H1 (cell line): ENCODE measurements at regions not wholly inside any gene's neighbourhood (a gene's known extent, or its start where the extent isn't known, plus 50 kb on each side); places are given as distances from the start of the nearest gene placed in this dataset.

Experiments
- CTCF ChIA-PET: fragments of 300-600 bp; sonication (Branson Sonifier 250); formaldehyde crosslinking; loops from one replicate; lab custom pipeline; 2021; ENCODE audit not compliant: partially characterized antibody; lab: Charles Lee
- POLR2A ChIA-PET: fragments of 300-600 bp; sonication (Branson Sonifier 250); formaldehyde crosslinking; loops from one replicate; lab custom pipeline; 2021; ENCODE audit warnings: inconsistent platforms; ENCODE audit not compliant: partially characterized antibody; lab: Charles Lee
- DNase-seq, 2 experiments: peaks; one replicate each; pipeline versions ENCODE4 v3.0.0 to v3.0.0-alpha.2; 2010 to 2022; ENCODE audit warnings: low spot score in 2 of 2, low read depth in 1 of 2, mixed read lengths in 1 of 2
- FAIRE-seq: peaks from 2 replicates; lab custom pipeline; 2011; peaks lifted over from hg19 to GRCh38; lab: Jason Lieb, UNC
- H2AFZ ChIP-seq: 2 replicates; pipeline ENCODE4 v1.8.1; 2012; ENCODE audit warnings: low read length, inconsistent platforms
- H2AK5ac ChIP-seq: 2 replicates; pipeline ENCODE4 v1.6.1; 2013; ENCODE audit warnings: low read depth, low read length
- H2BK120ac ChIP-seq: replicated peaks from 2 replicates; pipeline ENCODE3; 2013; ENCODE audit warnings: low read depth, low read length, inconsistent platforms
- H2BK12ac ChIP-seq: 2 replicates; pipeline ENCODE4 v1.6.1; 2013; ENCODE audit warnings: low read depth, low read length
- H2BK15ac ChIP-seq: 2 replicates; pipeline ENCODE4 v1.6.1; 2013; ENCODE audit warnings: low read length
- H2BK20ac ChIP-seq: 2 replicates; pipeline ENCODE4 v1.6.1; 2013; ENCODE audit warnings: low read length
- H2BK5ac ChIP-seq: 2 replicates; pipeline ENCODE4 v1.6.1; 2013; ENCODE audit warnings: low read depth, low read length
- H3K14ac ChIP-seq: 2 replicates; pipeline ENCODE4 v1.6.1; 2013; ENCODE audit warnings: inconsistent platforms; ENCODE audit not compliant: insufficient read length
- H3K18ac ChIP-seq: 2 replicates; pipeline ENCODE4 v1.6.1; 2013; ENCODE audit warnings: low read length; ENCODE audit errors: extremely low read depth
- H3K23ac ChIP-seq: 2 replicates; pipeline ENCODE4 v1.6.1; 2013; ENCODE audit warnings: inconsistent platforms; ENCODE audit not compliant: insufficient read length
- H3K23me2 ChIP-seq: 2 replicates; pipeline ENCODE4 v1.6.1; 2013; ENCODE audit warnings: low read depth, low read length
- H3K27ac ChIP-seq: 2 replicates; pipeline ENCODE4 v1.6.1; 2011; ENCODE audit warnings: low read depth, low read length, inconsistent platforms
- H3K27me3 ChIP-seq, 4 experiments: replicated peaks in 1 of 4; 1 replicate in 1 of 4; 2 replicates in 3 of 4; pipeline versions ENCODE4 v1.6.1 to v1.8.1; 2011 to 2013; ENCODE audit warnings: low read length in 3 of 4, mild to moderate bottlenecking in 3 of 4, inconsistent platforms in 2 of 4, mixed read lengths in 2 of 4, moderate library complexity in 1 of 4; ENCODE audit not compliant: control insufficient read depth in 3 of 4, insufficient read depth in 3 of 4; ENCODE audit errors: extremely low read depth in 1 of 4
- H3K36me3 ChIP-seq, 4 experiments: 2 replicates each; pipeline versions ENCODE4 v1.6.1 to v1.8.1; 2011 to 2013; ENCODE audit warnings: mild to moderate bottlenecking in 4 of 4, low read length in 3 of 4, moderate library complexity in 2 of 4, control low read depth in 1 of 4, inconsistent platforms in 1 of 4; ENCODE audit not compliant: insufficient read depth in 4 of 4, control insufficient read depth in 2 of 4
- H3K4ac ChIP-seq: replicated peaks from 2 replicates; pipeline ENCODE3; 2013; ENCODE audit warnings: low read length, low read depth, mixed read lengths, inconsistent platforms; ENCODE audit not compliant: insufficient read length
- H3K4me1 ChIP-seq, 4 experiments: replicated peaks in 1 of 4; 1 replicate in 1 of 4; 2 replicates in 3 of 4; pipeline versions ENCODE4 v1.6.1 to v1.8.1; 2011 to 2013; ENCODE audit warnings: low read length in 3 of 4, inconsistent platforms in 2 of 4, mixed read lengths in 1 of 4; ENCODE audit not compliant: insufficient read depth in 4 of 4, control insufficient read depth in 3 of 4
- H3K4me2 ChIP-seq, 2 experiments: 2 replicates each; pipeline versions ENCODE4 v1.6.1 to v1.8.1; 2011 to 2013; ENCODE audit warnings: low read depth in 2 of 2, low read length in 2 of 2, control low read depth in 1 of 2, inconsistent platforms in 1 of 2, mild to moderate bottlenecking in 1 of 2; ENCODE audit not compliant: insufficient read depth in 1 of 2
- H3K4me3 ChIP-seq, 4 experiments: fragments of 200-600, 300-600 bp in 1 of 4; sonication (generic), shearing (Covaris generic), sonication (Bioruptor Twin) in 1 of 4; 2 replicates each; pipeline versions ENCODE4 v1.5.1 to v1.8.1; 2011 to 2016; ENCODE audit warnings: low read length in 4 of 4, low read depth in 3 of 4, control low read depth in 2 of 4, inconsistent platforms in 2 of 4, mild to moderate bottlenecking in 2 of 4, mixed read lengths in 1 of 4, moderate library complexity in 1 of 4; ENCODE audit not compliant: insufficient read depth in 2 of 4; ENCODE audit errors: extremely low read depth in 1 of 4
- H3K56ac ChIP-seq: replicated peaks from 2 replicates; pipeline ENCODE3; 2013; ENCODE audit warnings: low read depth, mild to moderate bottlenecking, mixed read lengths, low read length, inconsistent platforms; ENCODE audit not compliant: insufficient read length
- H3K79me1 ChIP-seq: 2 replicates; pipeline ENCODE4 v1.6.1; 2013; ENCODE audit warnings: low read depth, low read length, control low read depth
- H3K79me2 ChIP-seq, 2 experiments: 2 replicates each; pipeline versions ENCODE4 v1.6.1 to v1.8.1; 2012 to 2013; ENCODE audit warnings: low read length in 2 of 2, mild to moderate bottlenecking in 2 of 2, inconsistent platforms in 1 of 2; ENCODE audit not compliant: insufficient read depth in 2 of 2, control insufficient read depth in 1 of 2
- H3K9ac ChIP-seq, 4 experiments: replicated peaks in 1 of 4; 1 replicate in 1 of 4; 2 replicates in 3 of 4; pipeline versions ENCODE4 v1.6.1 to v1.8.1; 2011 to 2013; ENCODE audit warnings: low read depth in 3 of 4, low read length in 3 of 4, control low read depth in 2 of 4, mild to moderate bottlenecking in 2 of 4, moderate library complexity in 2 of 4, inconsistent platforms in 1 of 4; ENCODE audit errors: extremely low read depth in 1 of 4
- H3K9me3 ChIP-seq, 2 experiments: 2 replicates each; pipeline versions ENCODE4 v1.6.1 to v1.8.1; 2012 to 2013; ENCODE audit warnings: mild to moderate bottlenecking in 2 of 2, moderate library complexity in 2 of 2, control low read depth in 1 of 2, inconsistent platforms in 1 of 2, low read depth in 1 of 2, low read length in 1 of 2, mixed read lengths in 1 of 2; ENCODE audit not compliant: insufficient read depth in 2 of 2
- H4K20me1 ChIP-seq, 2 experiments: replicated peaks in 1 of 2; 2 replicates each; pipeline versions ENCODE3 to v1.8.1; 2011 to 2013; ENCODE audit warnings: inconsistent platforms in 2 of 2, low read length in 2 of 2, mild to moderate bottlenecking in 1 of 2; ENCODE audit not compliant: insufficient read depth in 2 of 2, control insufficient read depth in 1 of 2
- H4K5ac ChIP-seq: 2 replicates; pipeline ENCODE4 v1.6.1; 2013; ENCODE audit warnings: low read length, low read depth, mixed read lengths, inconsistent platforms; ENCODE audit not compliant: insufficient read length
- H4K8ac ChIP-seq: 2 replicates; pipeline ENCODE4 v1.8.0; 2013; ENCODE audit warnings: mild to moderate bottlenecking, moderate library complexity, low read length, inconsistent platforms; ENCODE audit not compliant: insufficient read depth; ENCODE audit errors: extremely low read depth
- H4K91ac ChIP-seq: replicated peaks from 2 replicates; pipeline ENCODE3; 2013; ENCODE audit warnings: low read length, mixed read lengths, inconsistent platforms; ENCODE audit not compliant: insufficient read length
- CEBPB ChIP-seq: IDR thresholded peaks from 2 replicates; pipeline ENCODE4 v1.6.1; 2012; ENCODE audit warnings: low read depth, low read length
- EGR1 ChIP-seq: IDR thresholded peaks from 2 replicates; pipeline ENCODE4 v1.6.1; 2011; ENCODE audit warnings: low read depth, low read length, borderline replicate concordance
- FOSL1 ChIP-seq: IDR thresholded peaks from 2 replicates; pipeline ENCODE4 v1.6.1; 2011; ENCODE audit warnings: mild to moderate bottlenecking, low read depth, low read length, moderate library complexity; ENCODE audit not compliant: insufficient read depth
- JUND ChIP-seq: IDR thresholded peaks from 2 replicates; pipeline ENCODE4 v1.6.1; 2011; ENCODE audit warnings: mild to moderate bottlenecking, improper control_type of control experiment, low read length
- KDM4A ChIP-seq: IDR thresholded peaks from one replicate; pipeline ENCODE4 v1.7.1; 2012; ENCODE audit warnings: low read depth, mild to moderate bottlenecking, moderate library complexity, low read length, inconsistent platforms; ENCODE audit not compliant: severe bottlenecking
- SIX5 ChIP-seq: IDR thresholded peaks from 2 replicates; pipeline ENCODE4 v1.6.1; 2011; ENCODE audit warnings: mild to moderate bottlenecking, low read depth, low read length
- SP2 ChIP-seq: IDR thresholded peaks from 2 replicates; pipeline ENCODE4 v1.6.1; 2012; ENCODE audit warnings: mild to moderate bottlenecking, low read length, inconsistent platforms
- SP4 ChIP-seq: IDR thresholded peaks from 2 replicates; pipeline ENCODE4 v1.6.1; 2012; ENCODE audit warnings: low read length, inconsistent platforms
- TAF1 ChIP-seq: IDR thresholded peaks from 2 replicates; pipeline ENCODE4 v1.6.1; 2011; ENCODE audit warnings: mild to moderate bottlenecking, low read depth, low read length
- TEAD4 ChIP-seq: IDR thresholded peaks from 2 replicates; pipeline ENCODE4 v1.6.1; 2012; ENCODE audit warnings: low read depth, low read length, inconsistent platforms, mixed read lengths
- WGBS, 2 experiments: shearing (Covaris generic) in 1 of 2; methylation state at CpG; one replicate each; pipeline versions ENCODE4 v1.1.6 to v1.1.7; 2013 to 2015; ENCODE audit warnings: low lambda C conversion rate in 2 of 2, mixed read lengths in 2 of 2, inconsistent platforms in 1 of 2, low coverage in 1 of 2, missing lambda C conversion rate in 1 of 2; ENCODE audit not compliant: insufficient replicate concordance in 2 of 2, insufficient coverage in 1 of 2, insufficient read length in 1 of 2; ENCODE audit errors: extremely low coverage in 1 of 2, missing lambda C conversion rate in 1 of 2; 5-methylcytosine and 5-hydroxymethylcytosine counted together
- TF ChIP-seq, protein P1 (sequence below): IDR thresholded peaks from 2 replicates; pipeline ENCODE4 v1.6.1; 2012; ENCODE audit warnings: low read length, inconsistent platforms

DNA sequence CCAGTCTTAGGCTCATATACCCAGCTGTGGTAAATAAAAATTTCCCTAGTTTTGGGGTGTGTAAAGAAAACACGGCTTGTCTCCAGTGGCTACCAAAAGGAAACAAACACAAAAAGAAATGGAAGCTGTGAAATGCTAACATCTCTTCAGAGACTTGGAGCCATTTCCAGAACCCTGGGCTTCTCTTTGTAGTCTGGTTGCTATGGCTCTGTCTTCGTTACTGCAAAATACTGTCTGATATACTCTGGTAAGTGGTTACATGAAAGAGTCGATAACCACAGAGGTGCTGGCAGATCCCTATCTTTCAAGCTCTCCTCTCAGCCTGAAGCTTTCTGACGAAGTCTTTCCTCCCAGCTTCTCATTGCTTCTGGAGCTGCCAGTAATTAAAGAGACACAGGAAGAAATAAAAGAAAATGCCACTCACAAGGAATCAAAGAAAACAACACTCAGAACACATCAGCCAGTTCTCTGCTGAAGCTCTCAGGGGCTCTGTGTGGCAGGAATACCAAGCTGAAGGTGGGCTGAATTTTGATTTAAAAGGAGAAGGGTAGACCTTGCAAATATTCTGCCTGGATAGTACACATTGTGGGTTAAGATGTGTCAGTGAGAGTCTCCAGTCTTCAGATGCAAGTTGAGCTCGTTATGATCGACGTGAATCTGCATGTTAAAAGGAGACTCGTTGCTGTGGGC, 107.6 kb upstream of the FAM9C start:
- peak overlapping the region; percentile 73 for H3K27ac ChIP-seq
- H3K4me2 ChIP-seq, result peak overlapping the region; percentile 54 to 55
- H3K18ac ChIP-seq, result peak overlapping the region; percentile 71; the same call in 1 of the 2 replicates
- H4K5ac ChIP-seq, result peak overlapping the region; percentile 74
- H3K4me1 ChIP-seq, result peaks cover 2 to 5% (median 3%) of the 10 kb centered on the region in 4 experiments; a peak in 4 of 7 replicates
- no peaks in the 10 kb centered on the region for H3K23me2 ChIP-seq
- H2BK20ac ChIP-seq, result 0 out of 2 replicates have a peak overlapping the region, but pooled peaks have one; percentile 43
- no peak overlapping the region for H3K14ac ChIP-seq
- no peaks in the 10 kb centered on the region for H3K79me2 ChIP-seq
- FAIRE-seq (no peak), DNase-seq (no peak)
- no peak overlapping the region for H3K4ac ChIP-seq
- peaks cover 6 to 23% of the 10 kb centered on the region in 2 experiments; a peak in 2 of 4 replicates for H3K9me3 ChIP-seq
- peak overlapping the region; percentile 79 for H4K91ac ChIP-seq
- no peak overlapping the region for H2BK15ac ChIP-seq
- no peak overlapping the region for H4K8ac ChIP-seq
- peaks cover 0 to 5% (median 0%) of the 10 kb centered on the region in 4 experiments; a peak in 2 of 8 replicates for H3K36me3 ChIP-seq
- POLR2A ChIA-PET, result interaction anchor here (0.8 to 1.5 kb wide), 4 partner anchors 10 to 205 kb away, joined by 3 to 6 read pairs (median 4); partner anchors contain the start of gene TMSB4X
- peak overlapping the region; percentile 62; the same call in 1 of the 2 replicates for H2BK5ac ChIP-seq
- H3K4me3 ChIP-seq, result peak overlapping the region in 2 of 4 experiments; percentile 10 to 34; a peak in 2 of 8 replicates
- CTCF ChIA-PET, result interaction anchor here (0.6 to 2.0 kb wide), 4 partner anchors 10 to 205 kb away, joined by 3 to 7 read pairs (median 4); no protein-coding TSS in a partner anchor
- no peak overlapping the region for H2AK5ac ChIP-seq
- peak overlapping the region in 3 of 4 experiments; percentile 29 to 58 (median 49); a peak in 4 of 7 replicates for H3K9ac ChIP-seq
- no peak overlapping the region for H2AFZ ChIP-seq
- peak overlapping the region; percentile 42 for H3K56ac ChIP-seq
- H3K79me1 ChIP-seq, result no peaks in the 10 kb centered on the region
- H2BK120ac ChIP-seq, result peak overlapping the region; percentile 50
- WGBS, 2 experiments, result 35% methylated on average over 8 of the region's 8 CpGs; no CpG with 5 or more reads in 1 of the 2 experiments
- TF ChIP-seq, protein P1, sequence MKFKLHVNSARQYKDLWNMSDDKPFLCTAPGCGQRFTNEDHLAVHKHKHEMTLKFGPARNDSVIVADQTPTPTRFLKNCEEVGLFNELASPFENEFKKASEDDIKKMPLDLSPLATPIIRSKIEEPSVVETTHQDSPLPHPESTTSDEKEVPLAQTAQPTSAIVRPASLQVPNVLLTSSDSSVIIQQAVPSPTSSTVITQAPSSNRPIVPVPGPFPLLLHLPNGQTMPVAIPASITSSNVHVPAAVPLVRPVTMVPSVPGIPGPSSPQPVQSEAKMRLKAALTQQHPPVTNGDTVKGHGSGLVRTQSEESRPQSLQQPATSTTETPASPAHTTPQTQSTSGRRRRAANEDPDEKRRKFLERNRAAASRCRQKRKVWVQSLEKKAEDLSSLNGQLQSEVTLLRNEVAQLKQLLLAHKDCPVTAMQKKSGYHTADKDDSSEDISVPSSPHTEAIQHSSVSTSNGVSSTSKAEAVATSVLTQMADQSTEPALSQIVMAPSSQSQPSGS, result no peak
- TF ChIP-seq SIX5 (no peak), SP4 (no peak), SP2 (no peak), JUND (no peak), FOSL1 (no peak), TAF1 (no peak), EGR1 (no peak), KDM4A (no peak), TEAD4 (no peak), CEBPB (no peak)
- H2BK12ac ChIP-seq, result 0 out of 2 replicates have a peak overlapping the region, but pooled peaks have one; percentile 6
- H3K27me3 ChIP-seq, result no peaks in the 10 kb centered on the region
- H3K23ac ChIP-seq, result no peak overlapping the region
- H4K20me1 ChIP-seq, result no peaks in the 10 kb centered on the region
